ENCODE measurements at regions not wholly inside any gene's neighbourhood (a gene's known extent, or its start where the extent isn't known, plus 50 kb on each side); places are given as distances from the start of the nearest gene placed in this dataset.

- no peak for TF ChIP-seq ZNF462 (CRISPR knock-in tag; IDR thresholded peaks at IDR 0.05)
Observed at GRCh38 chr6:8236956-8237355, 134.6 kb upstream of the EEF1E1 start (continued).

GRCh38 chr6:8234321-8234720, 132.0 kb upstream of the EEF1E1 start:
- DNase-seq (ENCODE audit: low spot score) (no peak), ATAC-seq (no peak)
- Histone ChIP-seq H3K4me1 (ENCODE audit: insufficient read depth) (peaks cover 8% of the 10 kb centered on the region; the same call in 1 of the 2 replicates), H3K27ac (ENCODE audit: low read depth) (no peak overlapping the region), H3K27me3 (ENCODE audit: insufficient read depth) (no peaks in the 10 kb centered on the region), H4K20me1 (replicated peaks; ENCODE audit: insufficient read depth) (no peaks in the 10 kb centered on the region), H3F3A (replicated peaks; ENCODE audit: low read depth) (no peaks in the 10 kb centered on the region), H3K36me3 (ENCODE audit: insufficient read depth) (no peaks in the 10 kb centered on the region), H3K79me2 (replicated peaks; ENCODE audit: insufficient read depth) (no peaks in the 10 kb centered on the region), H3K4me2 (no peak overlapping the region), H3K9me2 (ENCODE audit: insufficient read depth) (0 out of 2 replicates have a peak, but pooled peaks cover 6% of the 10 kb centered on the region), H3K4me3 (no peak overlapping the region), H2AFZ (peak overlapping the region; percentile 86; the same call in 1 of the 2 replicates)
- no peaks in the 10 kb centered on the region for H3K9me3 Mint-ChIP-seq
- H3K27me3 Mint-ChIP-seq (ENCODE audit: insufficient read depth, low read depth, poor library complexity) = peaks cover 6% of the 10 kb centered on the region
- no peak overlapping the region for H3K4me3 Mint-ChIP-seq
- peaks cover 19% of the 10 kb centered on the region for H3K4me1 Mint-ChIP-seq
- H3K27ac Mint-ChIP-seq = no peak overlapping the region
- no peak for TF ChIP-seq ETS1 (IDR thresholded peaks at IDR 0.05)
- H3K36me3 Mint-ChIP-seq (ENCODE audit: low read depth) = no peaks in the 10 kb centered on the region

- Histone ChIP-seq H3F3A (replicated peaks; ENCODE audit: low read depth) (no peaks in the 10 kb centered on the region), H3K4me1 (ENCODE audit: insufficient read depth) (peaks cover 5% of the 10 kb centered on the region; the same call in 1 of the 2 replicates), H3K4me3 (no peak overlapping the region), H3K36me3 (ENCODE audit: insufficient read depth) (no peaks in the 10 kb centered on the region), H2AFZ (no peak overlapping the region), H3K79me2 (replicated peaks; ENCODE audit: insufficient read depth) (no peaks in the 10 kb centered on the region), H3K4me2 (no peak overlapping the region), H4K20me1 (replicated peaks; ENCODE audit: insufficient read depth) (no peaks in the 10 kb centered on the region), H3K9me2 (ENCODE audit: insufficient read depth) (0 out of 2 replicates have a peak, but pooled peaks cover 6% of the 10 kb centered on the region), H3K27ac (ENCODE audit: low read depth) (no peak overlapping the region), H3K27me3 (ENCODE audit: insufficient read depth) (no peaks in the 10 kb centered on the region)
- Mint-ChIP-seq H3K36me3 (ENCODE audit: low read depth) (no peaks in the 10 kb centered on the region), H3K4me1 (peaks cover 13% of the 10 kb centered on the region), H3K27me3 (ENCODE audit: insufficient read depth, low read depth, poor library complexity) (peaks cover 6% of the 10 kb centered on the region), H3K9me3 (no peaks in the 10 kb centered on the region), H3K4me3 (no peak overlapping the region), H3K27ac (no peak overlapping the region)
- TF ChIP-seq CREB1 (CRISPR knock-in tag; IDR thresholded peaks at IDR 0.05; ENCODE audit: low read depth) = no peak
- no peak for TF ChIP-seq JUNB (IDR thresholded peaks at IDR 0.05; ENCODE audit: unreplicated experiment)
- ATAC-seq (no peak), DNase-seq (ENCODE audit: low spot score) (no peak)
Observed at GRCh38 chr6:8231956-8232355, 129.6 kb upstream of the EEF1E1 start.

All from GM23338 (cell line).